Neural progenitor cell (in vitro differentiated cells): ENCODE measurements at regions not wholly inside any gene's neighbourhood (a gene's known extent, or its start where the extent isn't known, plus 50 kb on each side); places are given as distances from the start of the nearest gene placed in this dataset.

ENCODE experiments used
- EZH2 ChIP-seq: fragments of 200-600 bp; sonication (generic); IDR thresholded peaks from 2 replicates; pipeline ENCODE4 v1.6.1; 2017; ENCODE audit warnings: antibody characterized with exemption, mild to moderate bottlenecking, moderate library complexity
- EZH2phosphoT487 ChIP-seq: fragments of 200-600 bp; sonication (generic); IDR thresholded peaks from 2 replicates; pipeline ENCODE4 v1.6.1; 2017; ENCODE audit warnings: antibody characterized with exemption
- TF ChIP-seq, protein P1 (sequence below): fragments of 200-600 bp; sonication (generic); IDR thresholded peaks from 2 replicates; pipeline ENCODE4 v1.5.1; 2017; ENCODE audit warnings: antibody characterized with exemption, mild to moderate bottlenecking

DNA sequence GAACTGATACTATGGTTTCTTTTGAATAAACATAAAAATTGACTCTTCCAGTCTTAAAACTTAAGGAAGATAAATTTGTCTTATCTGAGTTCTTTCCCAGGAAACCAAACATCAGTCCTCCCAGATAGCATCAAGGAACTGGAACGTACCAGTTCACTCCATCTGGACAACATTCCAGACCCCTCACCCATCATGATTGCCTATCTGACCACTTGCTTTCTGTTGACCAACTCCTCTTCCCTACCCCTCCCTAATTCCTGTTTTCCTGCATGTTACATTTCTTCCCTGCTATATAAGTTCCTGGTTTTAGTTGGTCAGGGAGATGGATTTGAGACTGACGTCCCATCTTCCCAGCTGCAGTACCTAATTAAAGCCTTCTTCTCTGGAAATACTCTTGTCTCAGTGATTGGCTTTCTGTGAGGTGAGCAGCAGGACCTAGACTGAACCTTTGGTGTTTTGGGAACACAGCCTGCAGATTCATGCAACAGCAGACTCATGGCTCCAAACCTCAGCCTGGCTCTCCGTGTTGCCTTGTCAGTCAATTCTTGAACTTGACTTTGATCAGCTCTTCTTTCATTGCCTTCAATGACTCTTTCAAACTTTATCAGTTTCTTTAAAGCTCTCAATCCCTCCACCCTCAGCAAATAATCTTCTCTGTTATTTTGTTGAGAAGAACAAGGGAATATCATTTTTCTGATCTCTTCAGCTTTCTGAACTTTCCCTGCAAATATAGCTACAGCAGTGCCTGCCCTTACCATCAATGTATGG, 123.6 kb downstream of the RPL22L1 start:
- TF ChIP-seq, protein P1, sequence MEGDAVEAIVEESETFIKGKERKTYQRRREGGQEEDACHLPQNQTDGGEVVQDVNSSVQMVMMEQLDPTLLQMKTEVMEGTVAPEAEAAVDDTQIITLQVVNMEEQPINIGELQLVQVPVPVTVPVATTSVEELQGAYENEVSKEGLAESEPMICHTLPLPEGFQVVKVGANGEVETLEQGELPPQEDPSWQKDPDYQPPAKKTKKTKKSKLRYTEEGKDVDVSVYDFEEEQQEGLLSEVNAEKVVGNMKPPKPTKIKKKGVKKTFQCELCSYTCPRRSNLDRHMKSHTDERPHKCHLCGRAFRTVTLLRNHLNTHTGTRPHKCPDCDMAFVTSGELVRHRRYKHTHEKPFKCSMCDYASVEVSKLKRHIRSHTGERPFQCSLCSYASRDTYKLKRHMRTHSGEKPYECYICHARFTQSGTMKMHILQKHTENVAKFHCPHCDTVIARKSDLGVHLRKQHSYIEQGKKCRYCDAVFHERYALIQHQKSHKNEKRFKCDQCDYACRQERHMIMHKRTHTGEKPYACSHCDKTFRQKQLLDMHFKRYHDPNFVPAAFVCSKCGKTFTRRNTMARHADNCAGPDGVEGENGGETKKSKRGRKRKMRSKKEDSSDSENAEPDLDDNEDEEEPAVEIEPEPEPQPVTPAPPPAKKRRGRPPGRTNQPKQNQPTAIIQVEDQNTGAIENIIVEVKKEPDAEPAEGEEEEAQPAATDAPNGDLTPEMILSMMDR: no peak
- no peak for TF ChIP-seq EZH2phosphoT487
- TF ChIP-seq EZH2: no peak
